Ishikawa (cell line): ENCODE measurements at regions not wholly inside any gene's neighbourhood (a gene's known extent, or its start where the extent isn't known, plus 50 kb on each side); places are given as distances from the start of the nearest gene placed in this dataset.

Source experiments
- CEBPB ChIP-seq: IDR thresholded peaks from 2 replicates; pipeline ENCODE4 v1.6.1; 2012
- CREB1 ChIP-seq: IDR thresholded peaks from 2 replicates; pipeline ENCODE4 v1.6.1; 2012; ENCODE audit warnings: low read depth
- EGR1 ChIP-seq: IDR thresholded peaks from 2 replicates; pipeline ENCODE4 v1.6.1; 2012
- EP300 ChIP-seq: IDR thresholded peaks from 2 replicates; pipeline ENCODE4 v1.6.1; 2012; ENCODE audit warnings: borderline replicate concordance
- FOXM1 ChIP-seq: IDR thresholded peaks from 2 replicates; pipeline ENCODE4 v1.6.1; 2012; ENCODE audit warnings: low read depth, borderline replicate concordance
- MAX ChIP-seq: IDR thresholded peaks from 2 replicates; pipeline ENCODE4 v1.6.1; 2012
- NFIC ChIP-seq: IDR thresholded peaks from 2 replicates; pipeline ENCODE4 v1.6.1; 2012
- RAD21 ChIP-seq: IDR thresholded peaks from 2 replicates; pipeline ENCODE4 v1.6.1; 2012; ENCODE audit warnings: low read depth
- REST ChIP-seq: IDR thresholded peaks from 2 replicates; pipeline ENCODE4 v1.6.1; 2012; ENCODE audit warnings: low read depth, mild to moderate bottlenecking
- TAF1 ChIP-seq: IDR thresholded peaks from 2 replicates; pipeline ENCODE4 v1.6.1; 2012; ENCODE audit warnings: low read depth, mild to moderate bottlenecking
- TCF12 ChIP-seq: IDR thresholded peaks from 2 replicates; pipeline ENCODE4 v1.6.1; 2012; ENCODE audit warnings: low read depth
- TEAD4 ChIP-seq: IDR thresholded peaks from 2 replicates; pipeline ENCODE4 v1.6.1; 2012
- USF1 ChIP-seq: IDR thresholded peaks from 2 replicates; pipeline ENCODE4 v1.6.1; 2012
- YY1 ChIP-seq: IDR thresholded peaks from 2 replicates; pipeline ENCODE4 v1.6.1; 2012; ENCODE audit warnings: low read depth
- ZBTB7A ChIP-seq: IDR thresholded peaks from 2 replicates; pipeline ENCODE4 v1.6.1; 2012; ENCODE audit warnings: low read depth

GRCh38 chr5:145236127-145236526, 599.0 kb downstream of the PRELID2 start:
- TF ChIP-seq YY1 (no peak), FOXM1 (no peak), EP300 (no peak), REST (no peak), EGR1 (no peak), CREB1 (no peak), TCF12 (no peak), MAX (no peak), TAF1 (no peak), CEBPB (no peak), USF1 (no peak), TEAD4 (no peak)

GRCh38 chr5:145233461-145233860, 601.7 kb downstream of the PRELID2 start:
- TF ChIP-seq EP300 = no peak
- no peak for TF ChIP-seq YY1
- no peak for TF ChIP-seq RAD21
- no peak for TF ChIP-seq ZBTB7A

- TF ChIP-seq RAD21 = no peak
- TF ChIP-seq TCF12 = no peak
- no peak for TF ChIP-seq EP300
- no peak for TF ChIP-seq USF1
- no peak for TF ChIP-seq NFIC
- TF ChIP-seq TEAD4 = no peak
- TF ChIP-seq CEBPB = no peak
- TF ChIP-seq EGR1 = no peak
These were observed 604.4 kb downstream of the PRELID2 start for GRCh38 chr5:145230781-145231180.

- no peak for TF ChIP-seq TCF12
- TF ChIP-seq EGR1 = no peak
- no peak for TF ChIP-seq RAD21
- no peak for TF ChIP-seq YY1
- no peak for TF ChIP-seq FOXM1
- TF ChIP-seq ZBTB7A = no peak
- no peak for TF ChIP-seq TEAD4
- no peak for TF ChIP-seq NFIC
- no peak for TF ChIP-seq EP300
- TF ChIP-seq TAF1 = no peak
- TF ChIP-seq USF1 = no peak
- TF ChIP-seq REST = no peak
- no peak for TF ChIP-seq CREB1
- no peak for TF ChIP-seq CEBPB
- no peak for TF ChIP-seq MAX
These were observed 606.6 kb downstream of the PRELID2 start for GRCh38 chr5:145228564-145228963.

GRCh38 chr5:145227881-145228280, 607.3 kb downstream of the PRELID2 start:
- TF ChIP-seq USF1 = no peak
- no peak for TF ChIP-seq YY1
- TF ChIP-seq NFIC = no peak
- TF ChIP-seq RAD21 = no peak
- TF ChIP-seq TAF1 = no peak
- TF ChIP-seq FOXM1 = no peak

GRCh38 chr5:145226726-145227125, 608.4 kb downstream of the PRELID2 start:
- TF ChIP-seq NFIC = no peak
- TF ChIP-seq REST = no peak
- TF ChIP-seq USF1 = no peak
- TF ChIP-seq TAF1 = no peak
- TF ChIP-seq RAD21 = no peak
- TF ChIP-seq YY1 = no peak
- no peak for TF ChIP-seq FOXM1
- TF ChIP-seq MAX = no peak
- TF ChIP-seq CEBPB = no peak
